ENCODE measurements at regions not wholly inside any gene's neighbourhood (a gene's known extent, or its start where the extent isn't known, plus 50 kb on each side); places are given as distances from the start of the nearest gene placed in this dataset.

DNA sequence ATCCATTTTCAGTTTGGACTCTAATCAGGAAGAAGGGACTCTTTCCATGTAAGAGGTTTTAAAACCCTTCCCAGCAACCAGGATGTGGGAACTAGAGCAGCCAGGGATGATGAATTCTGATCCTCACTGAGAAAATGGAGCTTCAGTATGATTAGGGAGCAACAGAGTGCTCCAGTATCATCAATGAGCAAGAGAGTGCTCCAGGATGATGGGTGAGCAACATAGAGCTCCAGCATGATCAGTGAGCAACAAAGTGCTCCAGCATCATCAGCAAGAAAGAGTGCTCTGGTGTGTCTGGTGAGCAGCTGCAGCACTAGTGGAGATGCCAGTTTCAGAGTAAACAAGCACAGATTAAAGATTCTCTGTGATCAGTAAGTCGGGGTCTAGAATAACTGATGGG lies 106.4 kb upstream of the LPP start:
- TF ChIP-seq CTCF (IDR thresholded peaks at IDR 0.05; ENCODE audit: low read depth, low read length), result no peak
- H3K4me3 ChIP-seq (replicated peaks in 1 of 2; ENCODE audit: low read depth in 2 of 2, low read length in 2 of 2), result no peak overlapping the region
- DNase-seq (ENCODE audit: low read depth in 2 of 2), result no peak

DNA sequence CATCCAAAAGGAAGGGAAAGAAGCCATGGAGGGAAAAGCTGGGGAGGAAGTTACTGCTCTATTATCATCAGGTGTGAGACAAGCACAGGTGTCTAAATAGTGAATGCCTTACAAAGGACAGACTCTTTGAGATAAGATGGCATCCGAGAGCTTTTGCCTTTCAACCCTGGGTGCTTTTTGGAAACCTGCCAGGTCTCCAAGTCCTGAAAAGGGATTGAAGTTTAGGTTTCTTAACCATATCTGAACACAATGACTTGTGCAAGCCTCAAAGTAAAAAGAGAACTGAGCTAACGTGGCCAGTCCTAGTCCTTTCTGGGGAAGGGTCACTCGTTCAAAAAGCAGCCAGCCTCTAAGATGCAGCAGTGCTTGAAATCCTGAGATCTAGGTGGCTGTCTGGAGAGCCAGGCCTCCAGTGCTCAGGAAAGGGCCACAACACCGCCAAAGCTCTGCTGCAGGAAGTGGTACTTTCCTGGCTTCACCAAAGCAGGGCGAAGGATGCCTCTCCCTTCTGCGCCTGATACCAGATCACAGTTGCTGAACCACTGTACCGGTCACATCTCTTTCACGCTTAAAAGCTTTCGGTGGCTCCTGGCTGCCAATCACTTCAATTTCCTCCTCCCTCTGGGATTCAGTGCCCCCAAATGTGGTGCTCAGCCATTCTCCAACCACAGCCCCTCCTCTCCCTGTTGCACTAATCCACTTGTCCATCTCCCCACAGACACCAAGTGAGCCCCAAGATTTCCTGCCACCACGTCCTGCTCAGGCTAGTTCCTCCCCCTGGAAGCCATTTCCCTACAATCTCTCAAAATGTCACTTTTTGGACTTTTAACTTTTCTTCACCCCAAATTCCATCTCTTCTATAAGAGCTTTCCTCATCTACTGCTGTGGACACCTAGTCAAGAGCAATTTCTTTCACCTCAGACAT lies 104.1 kb upstream of the LPP start:
- DNase-seq (ENCODE audit: low read depth in 2 of 2), result no peak
- no peak overlapping the region for H3K4me3 ChIP-seq (replicated peaks in 1 of 2; ENCODE audit: low read depth in 2 of 2, low read length in 2 of 2)
- TF ChIP-seq CTCF (IDR thresholded peaks at IDR 0.05; ENCODE audit: low read depth, low read length), result no peak

- TF ChIP-seq CTCF (IDR thresholded peaks at IDR 0.05; ENCODE audit: low read depth, low read length), result no peak
- H3K4me3 ChIP-seq (replicated peaks in 1 of 2; ENCODE audit: low read depth in 2 of 2, low read length in 2 of 2), result no peak overlapping the region
- DNase-seq (ENCODE audit: low read depth in 2 of 2), result peak; percentile 31 to 36
Observed at GRCh38 chr3:188051801-188052168, 102.2 kb upstream of the LPP start.

GRCh38 chr3:188052169-188053035 lies 101.6 kb upstream of the LPP start:
- H3K4me3 ChIP-seq (replicated peaks in 1 of 2; ENCODE audit: low read depth in 2 of 2, low read length in 2 of 2), result no peak overlapping the region
- peak; percentile 8 for TF ChIP-seq CTCF (IDR thresholded peaks at IDR 0.05; ENCODE audit: low read depth, low read length)
- peak; percentile 35 to 72 for DNase-seq (ENCODE audit: low read depth in 2 of 2)

DNA sequence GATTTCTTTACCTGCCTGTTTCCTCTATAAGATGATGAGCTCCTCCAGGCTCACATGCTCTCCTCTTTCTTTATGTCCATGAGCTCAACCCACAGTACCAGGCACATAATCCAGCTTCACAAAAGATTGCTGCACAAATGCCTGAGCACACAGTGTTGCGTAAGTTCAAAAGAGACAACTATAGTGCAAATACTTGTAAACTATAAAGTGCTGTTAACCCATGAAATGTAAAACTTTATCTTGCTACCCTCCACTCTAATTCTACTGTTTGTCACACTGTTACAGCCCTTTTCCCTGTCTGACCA lies 101.0 kb upstream of the LPP start:
- DNase-seq (ENCODE audit: low read depth in 2 of 2), result no peak
- no peak for TF ChIP-seq CTCF (IDR thresholded peaks at IDR 0.05; ENCODE audit: low read depth, low read length)
- H3K4me3 ChIP-seq (replicated peaks in 1 of 2; ENCODE audit: low read depth in 2 of 2, low read length in 2 of 2), result no peak overlapping the region

- no peak for DNase-seq (ENCODE audit: low read depth in 2 of 2)
- no peak overlapping the region for H3K4me3 ChIP-seq (replicated peaks in 1 of 2; ENCODE audit: low read depth in 2 of 2, low read length in 2 of 2)
- no peak for TF ChIP-seq CTCF (IDR thresholded peaks at IDR 0.05; ENCODE audit: low read depth, low read length)
Observed at GRCh38 chr3:188053710-188054380, 100.1 kb upstream of the LPP start.

Data from cardiac fibroblast (primary cell).